ENCODE measurements at regions not wholly inside any gene's neighbourhood (a gene's known extent, or its start where the extent isn't known, plus 50 kb on each side); places are given as distances from the start of the nearest gene placed in this dataset.

- H3K4me2 ChIP-seq (ENCODE audit: low read length) = no peak overlapping the region
- no peak overlapping the region for H3K4me3 ChIP-seq (ENCODE audit: low read depth, low read length)
- no peaks in the 10 kb centered on the region for H3K9me3 ChIP-seq (ENCODE audit: control insufficient read depth, low read length)
- H2AFZ ChIP-seq = no peak overlapping the region
- TF ChIP-seq, protein P1, sequence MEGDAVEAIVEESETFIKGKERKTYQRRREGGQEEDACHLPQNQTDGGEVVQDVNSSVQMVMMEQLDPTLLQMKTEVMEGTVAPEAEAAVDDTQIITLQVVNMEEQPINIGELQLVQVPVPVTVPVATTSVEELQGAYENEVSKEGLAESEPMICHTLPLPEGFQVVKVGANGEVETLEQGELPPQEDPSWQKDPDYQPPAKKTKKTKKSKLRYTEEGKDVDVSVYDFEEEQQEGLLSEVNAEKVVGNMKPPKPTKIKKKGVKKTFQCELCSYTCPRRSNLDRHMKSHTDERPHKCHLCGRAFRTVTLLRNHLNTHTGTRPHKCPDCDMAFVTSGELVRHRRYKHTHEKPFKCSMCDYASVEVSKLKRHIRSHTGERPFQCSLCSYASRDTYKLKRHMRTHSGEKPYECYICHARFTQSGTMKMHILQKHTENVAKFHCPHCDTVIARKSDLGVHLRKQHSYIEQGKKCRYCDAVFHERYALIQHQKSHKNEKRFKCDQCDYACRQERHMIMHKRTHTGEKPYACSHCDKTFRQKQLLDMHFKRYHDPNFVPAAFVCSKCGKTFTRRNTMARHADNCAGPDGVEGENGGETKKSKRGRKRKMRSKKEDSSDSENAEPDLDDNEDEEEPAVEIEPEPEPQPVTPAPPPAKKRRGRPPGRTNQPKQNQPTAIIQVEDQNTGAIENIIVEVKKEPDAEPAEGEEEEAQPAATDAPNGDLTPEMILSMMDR (IDR thresholded peaks at IDR 0.05) = no peak
- H3K27me3 ChIP-seq (ENCODE audit: control insufficient read depth, insufficient read depth, low read length) = no peaks in the 10 kb centered on the region
- H3K36me3 ChIP-seq (ENCODE audit: control insufficient read depth, insufficient read depth, low read length) = no peaks in the 10 kb centered on the region
- H3K4me1 ChIP-seq = no peaks in the 10 kb centered on the region
- H3K79me2 ChIP-seq = no peaks in the 10 kb centered on the region
- no peak overlapping the region for H3K9ac ChIP-seq
- H3K27ac ChIP-seq = no peak overlapping the region
Observed at GRCh38 chr5:82835488-82835887, 241.7 kb downstream of the TMEM167A start.

GRCh38 chr5:82834151-82834550 is 243.0 kb downstream of the TMEM167A start:
- Histone ChIP-seq H3K4me1 (no peaks in the 10 kb centered on the region), H3K4me3 (ENCODE audit: low read depth, low read length) (no peak overlapping the region), H2AFZ (no peak overlapping the region), H3K9ac (no peak overlapping the region), H3K36me3 (ENCODE audit: control insufficient read depth, insufficient read depth, low read length) (no peaks in the 10 kb centered on the region), H3K27me3 (ENCODE audit: control insufficient read depth, insufficient read depth, low read length) (no peaks in the 10 kb centered on the region), H3K4me2 (ENCODE audit: low read length) (no peak overlapping the region), H3K79me2 (no peaks in the 10 kb centered on the region), H3K9me3 (ENCODE audit: control insufficient read depth, low read length) (no peaks in the 10 kb centered on the region), H3K27ac (no peak overlapping the region)
- TF ChIP-seq, protein P1 (IDR thresholded peaks at IDR 0.05) = no peak

DNA sequence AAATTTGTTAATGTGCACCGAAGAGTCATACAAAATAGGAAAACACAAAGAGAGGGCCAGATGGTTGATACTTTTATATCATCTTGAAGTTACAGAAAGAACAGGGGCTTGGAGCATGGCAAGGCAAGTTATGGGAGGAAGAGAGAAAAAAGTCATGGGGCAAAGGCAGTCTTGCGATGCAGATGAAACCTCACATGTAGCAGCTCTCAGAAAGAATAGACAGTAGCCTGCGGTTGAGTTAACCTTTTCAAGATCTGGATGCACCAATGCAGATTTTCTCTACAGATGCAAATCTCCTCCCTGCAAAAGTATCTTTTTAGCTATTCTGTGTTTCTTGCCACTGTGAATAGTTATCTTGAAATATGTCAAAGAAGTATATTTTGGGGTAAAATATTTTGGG is 243.9 kb downstream of the TMEM167A start:
- Histone ChIP-seq H3K36me3 (ENCODE audit: control insufficient read depth, insufficient read depth, low read length) (no peaks in the 10 kb centered on the region), H3K27me3 (ENCODE audit: control insufficient read depth, insufficient read depth, low read length) (no peaks in the 10 kb centered on the region), H3K27ac (no peak overlapping the region), H3K4me2 (ENCODE audit: low read length) (no peak overlapping the region), H3K4me1 (no peaks in the 10 kb centered on the region), H3K9me3 (ENCODE audit: control insufficient read depth, low read length) (no peaks in the 10 kb centered on the region), H3K9ac (no peak overlapping the region), H3K79me2 (no peaks in the 10 kb centered on the region), H2AFZ (no peak overlapping the region), H3K4me3 (ENCODE audit: low read depth, low read length) (no peak overlapping the region)
- TF ChIP-seq, protein P1 (IDR thresholded peaks at IDR 0.05) = no peak

DNA sequence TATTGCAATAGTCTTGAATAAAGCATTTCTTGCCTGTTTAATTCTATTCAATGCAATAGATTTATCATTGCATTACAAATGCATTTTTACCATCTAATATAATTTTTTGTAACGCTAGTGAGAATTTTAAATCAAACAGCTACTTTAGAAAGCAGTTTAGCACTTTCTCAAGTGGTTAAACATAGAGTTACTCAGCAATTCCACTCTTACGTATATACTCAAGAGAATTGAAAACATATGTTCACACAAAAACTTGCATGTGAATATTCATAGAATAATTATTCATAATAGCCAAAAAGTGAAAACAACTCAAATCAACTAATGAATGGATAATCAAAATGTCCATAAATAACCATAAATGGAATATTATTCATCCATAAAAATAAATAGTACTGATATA is 244.7 kb downstream of the TMEM167A start:
- no peaks in the 10 kb centered on the region for H3K4me1 ChIP-seq
- no peak overlapping the region for H3K4me3 ChIP-seq (ENCODE audit: low read depth, low read length)
- no peak overlapping the region for H3K9ac ChIP-seq
- H3K4me2 ChIP-seq (ENCODE audit: low read length) = no peak overlapping the region
- TF ChIP-seq, protein P1 (IDR thresholded peaks at IDR 0.05) = no peak
- no peaks in the 10 kb centered on the region for H3K36me3 ChIP-seq (ENCODE audit: control insufficient read depth, insufficient read depth, low read length)
- no peaks in the 10 kb centered on the region for H3K9me3 ChIP-seq (ENCODE audit: control insufficient read depth, low read length)
- no peak overlapping the region for H2AFZ ChIP-seq
- no peaks in the 10 kb centered on the region for H3K79me2 ChIP-seq
- no peaks in the 10 kb centered on the region for H3K27me3 ChIP-seq (ENCODE audit: control insufficient read depth, insufficient read depth, low read length)
- H3K27ac ChIP-seq = no peak overlapping the region

GRCh38 chr5:82828211-82828610 is 249.0 kb downstream of the TMEM167A start:
- Histone ChIP-seq H3K27me3 (ENCODE audit: control insufficient read depth, insufficient read depth, low read length) (no peaks in the 10 kb centered on the region), H3K4me2 (ENCODE audit: low read length) (no peak overlapping the region), H3K9ac (no peak overlapping the region), H3K9me3 (ENCODE audit: control insufficient read depth, low read length) (no peaks in the 10 kb centered on the region), H2AFZ (no peak overlapping the region), H3K4me1 (no peaks in the 10 kb centered on the region), H3K79me2 (no peaks in the 10 kb centered on the region), H3K27ac (no peak overlapping the region), H3K36me3 (ENCODE audit: control insufficient read depth, insufficient read depth, low read length) (no peaks in the 10 kb centered on the region), H3K4me3 (ENCODE audit: low read depth, low read length) (no peak overlapping the region)
- TF ChIP-seq, protein P1 (IDR thresholded peaks at IDR 0.05) = no peak

Data from parathyroid adenoma (tissue), 2 donors.